Tibial nerve (tissue), 4 donors: ENCODE measurements at regions not wholly inside any gene's neighbourhood (a gene's known extent, or its start where the extent isn't known, plus 50 kb on each side); places are given as distances from the start of the nearest gene placed in this dataset.
"Not testable (repeated sequence)": the region's sequence is repeated elsewhere in the genome, so short reads cannot be mapped to it uniquely, and the experiment has no call there.

Experiments used
- EP300 ChIP-seq, 2 donors: sonication (generic); formaldehyde crosslinking; IDR thresholded peaks; one replicate each; pipeline ENCODE4 v1.6.1; 2017; ENCODE audit warnings: antibody characterized with exemption in 2 of 2, mild to moderate bottlenecking in 1 of 2
- TF ChIP-seq, protein P1 (sequence below), 5 experiments: fragments of 200-600 bp in 3 of 5; fragments of 450-650 bp in 2 of 5; sonication (generic) in 3 of 5; IDR thresholded peaks; one replicate each; pipeline ENCODE4 v1.5.1; 2016 to 2019; ENCODE audit warnings: antibody characterized with exemption in 5 of 5, mild to moderate bottlenecking in 3 of 5, moderate library complexity in 2 of 5

- TF ChIP-seq, protein P1, sequence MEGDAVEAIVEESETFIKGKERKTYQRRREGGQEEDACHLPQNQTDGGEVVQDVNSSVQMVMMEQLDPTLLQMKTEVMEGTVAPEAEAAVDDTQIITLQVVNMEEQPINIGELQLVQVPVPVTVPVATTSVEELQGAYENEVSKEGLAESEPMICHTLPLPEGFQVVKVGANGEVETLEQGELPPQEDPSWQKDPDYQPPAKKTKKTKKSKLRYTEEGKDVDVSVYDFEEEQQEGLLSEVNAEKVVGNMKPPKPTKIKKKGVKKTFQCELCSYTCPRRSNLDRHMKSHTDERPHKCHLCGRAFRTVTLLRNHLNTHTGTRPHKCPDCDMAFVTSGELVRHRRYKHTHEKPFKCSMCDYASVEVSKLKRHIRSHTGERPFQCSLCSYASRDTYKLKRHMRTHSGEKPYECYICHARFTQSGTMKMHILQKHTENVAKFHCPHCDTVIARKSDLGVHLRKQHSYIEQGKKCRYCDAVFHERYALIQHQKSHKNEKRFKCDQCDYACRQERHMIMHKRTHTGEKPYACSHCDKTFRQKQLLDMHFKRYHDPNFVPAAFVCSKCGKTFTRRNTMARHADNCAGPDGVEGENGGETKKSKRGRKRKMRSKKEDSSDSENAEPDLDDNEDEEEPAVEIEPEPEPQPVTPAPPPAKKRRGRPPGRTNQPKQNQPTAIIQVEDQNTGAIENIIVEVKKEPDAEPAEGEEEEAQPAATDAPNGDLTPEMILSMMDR (IDR thresholded peaks at IDR 0.05): not testable (repeated sequence)
- TF ChIP-seq EP300 (IDR thresholded peaks at IDR 0.05): not testable (repeated sequence)
Measured at GRCh38 chr12:25688851-25689250, 135.8 kb upstream of the LMNTD1 start.
